ENCODE measurements at regions not wholly inside any gene's neighbourhood (a gene's known extent, or its start where the extent isn't known, plus 50 kb on each side); places are given as distances from the start of the nearest gene placed in this dataset.

DNA sequence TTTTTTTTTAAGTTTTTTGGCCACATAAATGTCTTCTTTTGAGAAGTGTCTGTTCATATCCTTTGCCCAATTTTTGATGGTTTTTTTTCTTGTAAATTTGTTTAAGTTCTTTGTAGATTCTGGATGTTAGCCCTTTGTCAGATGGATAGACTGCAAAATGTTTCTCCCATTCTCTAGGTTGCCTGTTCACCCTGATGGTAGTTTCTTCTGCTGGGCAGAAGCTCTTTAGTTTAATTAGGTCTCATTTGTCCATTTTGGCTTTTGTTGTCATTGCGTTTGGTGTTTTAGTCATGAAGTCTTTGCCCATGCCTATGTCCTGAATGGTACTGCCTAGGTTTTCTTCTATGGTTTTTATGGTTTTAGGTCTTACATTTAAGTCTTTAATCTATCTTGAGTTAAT is 320.9 kb upstream of the SETBP1 start:
- peak in 1 of 3 donors; percentile 19 for DNase-seq (ENCODE audit: low read depth in 2 of 3, low spot score in 2 of 3)

- DNase-seq (ENCODE audit: low read depth in 2 of 3, low spot score in 2 of 3): peak in 1 of 3 donors; percentile 13
These were observed 318.5 kb upstream of the SETBP1 start for GRCh38 chr18:44362213-44362612.

- no peak for DNase-seq (ENCODE audit: low read depth in 2 of 3, low spot score in 2 of 3)
These were observed 309.8 kb upstream of the SETBP1 start for GRCh38 chr18:44370861-44371260.

DNA sequence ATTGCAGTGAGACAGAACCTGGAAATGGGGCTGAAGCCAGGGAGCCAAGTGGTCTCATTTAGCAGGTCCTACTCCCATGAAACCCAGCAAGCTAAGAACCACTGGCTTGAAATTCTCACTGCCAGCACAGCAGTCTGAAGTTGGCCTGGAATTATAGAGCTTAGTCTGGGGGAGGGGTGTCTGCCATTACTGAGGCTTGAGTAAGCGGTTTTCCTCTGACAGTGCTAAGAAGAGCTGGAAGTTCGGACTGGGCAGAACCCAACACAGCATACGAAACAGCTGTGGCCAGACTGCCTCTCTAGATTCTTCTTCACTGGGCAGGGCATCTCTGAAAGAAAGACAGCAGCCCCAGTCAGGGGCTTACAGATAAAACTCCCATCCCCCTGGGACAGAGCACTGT is 305.7 kb upstream of the SETBP1 start:
- no peak for DNase-seq (ENCODE audit: low read depth in 2 of 3, low spot score in 2 of 3)

DNA sequence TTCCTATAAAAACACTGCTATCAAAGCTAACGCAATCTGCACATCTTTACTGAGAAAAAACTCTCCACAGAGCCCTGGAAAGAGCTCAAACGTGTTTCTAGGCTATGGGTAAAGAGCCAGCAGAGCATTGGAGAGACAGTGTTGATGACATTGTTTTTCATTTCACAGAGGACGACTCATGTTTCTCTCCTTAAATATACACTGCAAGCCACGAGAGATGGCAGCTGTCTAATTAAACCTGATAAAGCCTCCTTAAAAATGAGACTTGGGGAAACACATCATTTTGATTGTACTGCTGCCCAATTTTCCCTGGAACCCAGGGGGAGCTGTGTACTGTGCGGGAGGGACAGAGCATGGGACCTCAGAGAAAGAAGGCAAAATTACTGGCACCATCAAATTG is 294.3 kb upstream of the SETBP1 start:
- no peak for DNase-seq (ENCODE audit: low read depth in 2 of 3, low spot score in 2 of 3)

GRCh38 chr18:44388329-44388728 is 292.4 kb upstream of the SETBP1 start:
- DNase-seq (ENCODE audit: low read depth in 2 of 3, low spot score in 2 of 3): no peak

DNA sequence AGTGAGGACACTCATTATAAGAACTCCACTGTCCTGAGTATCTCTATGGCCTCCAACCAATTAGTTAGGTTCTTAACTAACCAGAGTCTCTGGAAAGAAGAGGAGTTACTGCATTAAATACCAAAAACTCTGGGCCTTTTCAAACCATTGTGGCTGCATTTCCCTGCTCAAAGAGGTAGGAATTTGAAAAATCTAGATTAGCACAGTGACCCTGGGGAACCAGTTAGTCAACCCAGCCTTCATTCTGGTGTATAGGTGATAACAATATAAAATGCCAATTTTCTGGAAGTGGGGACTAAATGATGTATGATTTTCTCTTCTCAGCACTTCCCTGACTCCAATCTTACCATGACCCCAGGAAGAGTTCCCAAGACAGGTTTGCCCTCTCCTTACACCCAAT is 287.8 kb upstream of the SETBP1 start:
- DNase-seq (ENCODE audit: low read depth in 2 of 3, low spot score in 2 of 3): no peak

GRCh38 chr18:44393406-44393805 is 287.3 kb upstream of the SETBP1 start:
- DNase-seq (ENCODE audit: low read depth in 2 of 3, low spot score in 2 of 3): no peak

DNA sequence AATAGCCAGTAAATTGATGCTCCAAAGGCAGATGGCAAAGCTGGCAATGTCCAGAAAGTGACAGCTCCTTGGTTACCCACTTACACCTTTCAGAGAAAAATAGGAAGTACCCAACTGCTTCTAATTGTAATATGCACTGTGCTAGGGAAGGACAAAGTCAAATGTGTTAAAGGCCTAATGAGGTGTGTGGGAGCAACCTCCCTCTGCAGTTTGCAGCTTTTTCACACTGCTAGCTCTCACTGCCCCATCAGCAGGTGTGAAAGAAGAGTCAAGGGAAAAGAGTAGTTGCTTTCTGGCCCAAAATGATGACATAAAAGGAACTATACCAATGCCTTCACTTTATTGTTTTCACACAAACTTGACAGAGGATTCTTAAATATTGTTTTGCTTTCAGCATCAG is 284.1 kb upstream of the SETBP1 start:
- DNase-seq (ENCODE audit: low read depth in 2 of 3, low spot score in 2 of 3): no peak

DNA sequence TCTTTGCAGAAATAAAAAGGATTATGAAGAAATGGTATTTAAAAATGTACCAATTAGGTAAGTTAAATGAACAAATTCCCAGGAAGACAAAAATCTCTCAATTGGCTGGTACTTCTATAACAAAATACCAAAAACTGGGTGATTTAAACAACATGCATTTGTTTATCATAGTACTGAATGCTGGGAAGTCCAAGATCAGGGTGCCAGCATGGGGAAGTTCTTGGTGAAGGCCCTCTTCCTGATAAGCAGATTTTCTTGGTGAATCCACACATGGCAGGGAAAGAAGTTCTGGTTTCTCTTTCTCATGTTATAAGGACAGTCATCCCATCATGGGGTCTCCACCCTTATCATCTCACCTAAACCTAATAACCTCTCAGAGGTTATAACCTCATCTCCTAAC is 271.6 kb upstream of the SETBP1 start:
- DNase-seq (ENCODE audit: low read depth in 2 of 3, low spot score in 2 of 3): no peak

GRCh38 chr18:44409515-44409914 is 271.2 kb upstream of the SETBP1 start:
- no peak for DNase-seq (ENCODE audit: low read depth in 2 of 3, low spot score in 2 of 3)

DNA sequence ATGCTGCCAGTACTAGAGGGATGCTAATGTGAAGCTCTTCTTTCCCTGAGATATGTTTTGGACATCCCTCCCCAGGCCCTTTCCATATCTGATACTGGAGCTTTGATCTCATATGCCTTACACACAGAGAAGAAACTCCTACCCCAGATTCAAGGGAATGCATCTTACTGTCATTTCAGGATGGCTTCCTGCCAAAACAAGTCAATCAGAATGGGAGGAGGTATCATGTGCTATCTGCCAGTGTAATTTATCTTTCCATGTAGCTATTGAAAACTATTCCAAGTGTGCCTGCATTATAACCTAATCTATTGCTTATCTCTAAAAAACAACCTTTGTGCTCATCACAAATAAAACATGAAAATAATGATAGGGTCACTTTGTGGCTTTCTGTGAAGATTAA is 269.9 kb upstream of the SETBP1 start:
- no peak for DNase-seq (ENCODE audit: low read depth in 2 of 3, low spot score in 2 of 3)

DNA sequence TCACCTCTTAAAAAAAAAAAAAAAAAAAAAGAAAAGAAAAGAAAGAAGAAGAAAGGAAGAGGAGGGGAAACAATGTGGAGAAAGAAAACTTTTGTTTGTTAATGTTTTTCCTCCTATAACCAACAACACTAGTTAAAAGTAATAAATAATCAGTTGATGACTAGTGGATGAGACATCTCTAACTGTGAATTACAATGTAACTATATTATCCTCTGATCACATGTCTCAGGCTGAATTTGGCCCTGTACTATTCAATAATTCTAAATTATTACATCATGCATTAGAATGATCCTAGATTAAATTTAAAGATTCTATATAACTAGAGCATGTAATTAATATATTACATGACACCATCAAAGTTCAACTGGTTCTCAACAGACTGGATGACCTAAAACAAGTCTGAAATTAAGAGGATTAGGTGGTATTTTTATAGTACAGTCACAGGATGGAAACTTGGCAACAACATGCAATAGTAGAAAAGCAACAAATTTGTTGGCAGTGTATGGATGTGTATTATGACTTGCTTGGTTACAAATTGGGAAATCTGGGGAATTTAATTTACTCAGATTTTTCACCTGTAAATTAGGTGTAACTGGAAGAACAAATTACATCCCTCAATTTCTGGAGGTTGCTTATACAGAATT is 269.3 kb upstream of the SETBP1 start:
- DNase-seq (ENCODE audit: low read depth in 2 of 3, low spot score in 2 of 3): no peak

DNA sequence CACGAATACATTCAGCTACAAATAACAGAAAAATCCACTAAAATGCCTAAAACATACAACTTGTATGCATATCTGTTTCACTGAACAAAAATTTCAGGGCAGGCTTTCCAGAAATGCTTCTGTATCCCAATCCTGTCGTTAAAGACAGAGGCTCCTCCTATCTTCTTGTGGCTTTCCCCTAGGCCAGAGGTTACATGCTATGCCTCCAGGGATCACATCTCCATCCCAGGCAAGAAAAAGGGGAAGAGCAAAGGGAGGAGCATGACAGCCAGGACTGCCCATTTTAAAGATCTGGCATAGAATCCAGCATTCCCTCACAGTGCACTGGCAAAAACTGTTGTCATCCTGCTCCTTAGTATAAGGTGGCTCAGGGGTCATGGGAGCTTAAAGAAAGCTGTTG is 268.7 kb upstream of the SETBP1 start:
- no peak for DNase-seq (ENCODE audit: low read depth in 2 of 3, low spot score in 2 of 3)

- DNase-seq (ENCODE audit: low read depth in 2 of 3, low spot score in 2 of 3): no peak
These were observed 256.7 kb upstream of the SETBP1 start for GRCh38 chr18:44423814-44424644.

- DNase-seq (ENCODE audit: low read depth in 2 of 3, low spot score in 2 of 3): no peak
These were observed 256.0 kb upstream of the SETBP1 start for GRCh38 chr18:44424645-44425035.

- no peak for DNase-seq (ENCODE audit: low read depth in 2 of 3, low spot score in 2 of 3)
These were observed 255.5 kb upstream of the SETBP1 start for GRCh38 chr18:44425161-44425560.

DNA sequence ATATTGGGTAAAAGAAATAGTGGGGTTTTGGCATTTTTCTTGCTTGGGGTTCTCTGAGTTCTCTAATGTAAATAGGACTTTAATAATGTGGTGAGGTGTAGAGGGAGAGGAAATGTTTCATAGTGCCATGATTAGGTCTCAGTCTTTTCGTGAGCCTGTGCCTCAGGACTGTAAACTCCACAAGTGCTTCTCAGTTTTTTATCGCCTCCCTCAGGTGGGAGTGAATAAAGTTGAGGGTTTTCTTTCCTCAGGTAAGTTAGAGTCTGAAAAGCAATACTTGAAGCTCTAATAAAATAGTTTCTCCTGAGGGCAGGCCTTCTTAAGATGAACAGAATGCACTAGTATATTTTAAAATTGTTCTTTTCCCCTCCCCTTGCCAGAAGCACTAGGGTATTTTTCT is 243.1 kb upstream of the SETBP1 start:
- no peak for DNase-seq (ENCODE audit: low read depth in 2 of 3, low spot score in 2 of 3)

DNA sequence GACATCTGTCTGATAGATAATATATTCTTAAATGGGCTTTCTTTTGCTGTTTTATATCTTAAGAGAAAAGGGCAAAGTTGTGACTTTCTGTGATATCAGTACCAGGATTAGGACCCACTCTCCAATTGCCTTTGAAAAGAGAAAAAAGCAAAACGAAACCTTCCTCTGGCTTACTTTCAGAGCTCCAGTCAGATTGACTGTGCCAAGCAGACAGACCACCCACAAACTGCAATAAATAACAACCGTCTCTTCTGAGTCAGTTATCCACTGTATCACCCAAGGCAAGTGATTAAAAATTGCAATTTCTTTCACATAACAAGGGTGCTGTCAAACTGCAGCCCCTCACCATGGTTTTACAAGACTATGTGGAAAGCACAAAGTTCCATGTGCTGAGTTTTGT is 230.5 kb upstream of the SETBP1 start:
- DNase-seq (ENCODE audit: low read depth in 2 of 3, low spot score in 2 of 3): no peak

DNA sequence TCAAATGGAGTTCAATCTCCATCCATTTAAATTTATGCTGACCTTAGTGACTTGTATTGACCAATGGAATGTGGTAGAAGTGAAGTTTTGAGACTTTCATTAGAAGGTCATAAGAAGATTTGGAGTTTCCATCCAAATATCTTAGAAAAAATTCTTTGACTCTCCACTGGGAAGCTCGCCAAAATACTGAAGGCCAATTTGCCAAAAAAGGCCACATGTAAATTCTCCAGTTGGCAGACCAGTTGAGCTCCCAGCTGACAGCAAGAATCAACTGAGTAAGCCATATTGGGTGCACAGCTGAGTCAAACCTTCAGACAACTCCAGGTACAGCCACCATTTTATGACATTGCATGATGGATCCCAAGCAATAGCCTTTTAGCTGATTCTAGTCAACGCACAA is 228.3 kb upstream of the SETBP1 start:
- no peak for DNase-seq (ENCODE audit: low read depth in 2 of 3, low spot score in 2 of 3)

- DNase-seq (ENCODE audit: low read depth in 2 of 3, low spot score in 2 of 3): no peak
These were observed 227.2 kb upstream of the SETBP1 start for GRCh38 chr18:44453505-44453904.

DNA sequence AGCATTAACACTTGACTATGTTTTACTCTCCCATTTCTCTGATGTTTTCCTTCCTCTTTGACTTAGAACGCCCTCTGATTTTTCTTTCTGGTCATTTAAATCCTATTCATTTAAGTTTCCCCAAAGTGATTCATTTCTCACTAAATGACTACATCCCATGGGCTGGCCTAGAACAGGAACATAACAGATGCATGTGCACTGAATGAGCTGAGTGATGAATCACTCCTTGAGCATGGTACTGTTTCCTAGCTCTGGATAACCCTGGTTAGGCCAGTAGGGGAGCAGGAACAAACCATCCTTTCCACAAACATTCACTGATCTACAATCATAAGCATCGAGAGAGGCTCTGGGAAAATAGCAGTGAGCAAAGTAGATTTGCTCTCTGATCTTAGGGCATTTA is 221.9 kb upstream of the SETBP1 start:
- no peak for DNase-seq (ENCODE audit: low read depth in 2 of 3, low spot score in 2 of 3)

Data from hematopoietic multipotent progenitor cell (in vitro differentiated cells).